Gastrocnemius medialis (tissue), 4 donors: ENCODE measurements at regions not wholly inside any gene's neighbourhood (a gene's known extent, or its start where the extent isn't known, plus 50 kb on each side); places are given as distances from the start of the nearest gene placed in this dataset.

ENCODE experiments used
- CTCF ChIP-seq, 5 experiments: fragments of 450-650 bp in 3 of 5; fragments of 200-600 bp in 2 of 5; sonication (generic) in 2 of 5; IDR thresholded peaks in 4 of 5; conservative IDR thresholded peaks in 1 of 5; 1 replicate in 4 of 5; 2 replicates in 1 of 5; pipeline ENCODE4 v1.5.1; 2016 to 2019; ENCODE audit warnings: antibody characterized with exemption in 5 of 5, mild to moderate bottlenecking in 3 of 5, moderate library complexity in 3 of 5
- POLR2A ChIP-seq, 2 donors: fragments of 450-650 bp; IDR thresholded peaks; one replicate each; pipeline ENCODE4 v1.6.1; 2017; ENCODE audit warnings: antibody characterized with exemption in 2 of 2, mild to moderate bottlenecking in 2 of 2, moderate library complexity in 2 of 2

- TF ChIP-seq CTCF (IDR thresholded peaks at IDR 0.05 in 4 of 5, conservative IDR thresholded peaks at IDR 0.05 in 1 of 5) = no peak
- no peak for TF ChIP-seq POLR2A (IDR thresholded peaks at IDR 0.05)
Measured at GRCh38 chr2:144847347-144848080, 327.6 kb upstream of the ZEB2 start.
